SK-N-MC (cell line): ENCODE measurements at regions not wholly inside any gene's neighbourhood (a gene's known extent, or its start where the extent isn't known, plus 50 kb on each side); places are given as distances from the start of the nearest gene placed in this dataset.

Experiments
- DNase-seq: peaks from one replicate; pipeline ENCODE4 v3.0.0-alpha.2; 2011; ENCODE audit warnings: low read depth, low spot score
- H3K27ac ChIP-seq: fragments of 200-600 bp; sonication (generic); 2 replicates; pipeline ENCODE4 v1.5.1; 2016; ENCODE audit warnings: mixed run types
- H3K36me3 ChIP-seq: fragments of 200-600 bp; sonication (generic); 2 replicates; pipeline ENCODE4 v1.6.1; 2017; ENCODE audit warnings: antibody characterized with exemption, low read length, mixed read lengths; ENCODE audit not compliant: insufficient read depth
- H3K4me3 ChIP-seq: fragments of 200-600 bp; sonication (generic); 2 replicates; pipeline ENCODE4 v1.5.1; 2016
- H3K9ac ChIP-seq: fragments of 200-600 bp; sonication (generic); 2 replicates; pipeline ENCODE4 v1.8.0; 2017; ENCODE audit warnings: mixed run types, mixed read lengths; ENCODE audit not compliant: insufficient read length
- H3K9me3 ChIP-seq: fragments of 200-600 bp; sonication (generic); 2 replicates; pipeline ENCODE4 v1.6.1; 2017; ENCODE audit warnings: low read depth, mild to moderate bottlenecking, antibody characterized with exemption, low read length, moderate library complexity, mixed read lengths
- EZH2 ChIP-seq: fragments of 200-600 bp; sonication (generic); IDR thresholded peaks from one replicate; pipeline ENCODE4 v1.6.1; 2017; ENCODE audit warnings: antibody characterized with exemption
- FOXP2 ChIP-seq: optimal IDR thresholded peaks from 2 replicates; pipeline ENCODE3; 2011; ENCODE audit warnings: mild to moderate bottlenecking, moderate library complexity; ENCODE audit not compliant: insufficient read depth; ENCODE audit errors: extremely low read length, control extremely low read depth
- POLR2AphosphoS5 ChIP-seq: IDR thresholded peaks from 2 replicates; pipeline ENCODE4 v1.6.1; 2012; ENCODE audit warnings: mild to moderate bottlenecking, low read depth, low read length, borderline replicate concordance

DNA sequence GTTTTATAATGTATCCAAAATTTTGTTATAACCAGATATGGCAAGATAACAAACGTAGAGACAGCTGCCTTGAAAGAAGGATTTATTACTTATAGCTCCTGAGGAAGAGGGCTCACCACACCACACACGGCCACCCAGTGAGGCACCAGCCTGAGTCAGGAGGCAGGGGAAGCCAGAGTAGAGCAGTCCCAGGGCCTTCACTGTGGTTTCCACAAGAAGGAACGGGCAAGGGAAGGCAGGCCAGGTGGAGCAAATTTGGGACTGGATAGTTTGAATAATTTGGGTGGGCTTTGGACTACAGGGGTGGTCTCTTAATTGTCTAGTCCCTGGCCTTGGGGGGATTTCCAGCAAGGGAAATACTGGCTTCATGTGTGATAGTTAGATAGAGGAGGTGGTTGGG, 72.5 kb downstream of the RRAGC start:
- Histone ChIP-seq H3K4me3 (no peak overlapping the region), H3K36me3 (no peaks in the 10 kb centered on the region), H3K27ac (no peak overlapping the region), H3K9ac (no peak overlapping the region), H3K9me3 (no peaks in the 10 kb centered on the region)
- no peak for DNase-seq
- TF ChIP-seq EZH2 (no peak), FOXP2 (no peak), POLR2AphosphoS5 (no peak)

DNA sequence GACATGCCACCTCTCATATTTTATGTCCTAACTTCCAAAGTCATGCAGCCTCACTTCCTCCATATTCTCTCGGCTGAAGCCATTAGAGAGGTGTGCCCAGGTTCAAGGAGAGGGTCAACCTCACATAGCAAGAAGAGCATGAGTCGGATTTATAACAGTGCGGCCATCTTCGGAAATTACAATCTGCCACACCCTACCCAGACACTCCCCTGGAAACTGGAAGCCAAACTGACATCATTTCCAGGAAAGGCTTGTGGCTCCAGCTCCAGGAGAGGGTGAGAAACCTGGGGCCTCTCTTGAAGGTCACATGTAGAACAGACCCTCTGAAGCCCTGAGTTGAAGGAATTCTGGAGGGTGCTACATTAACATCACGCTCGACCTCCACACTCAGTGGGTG, 73.5 kb downstream of the RRAGC start:
- no peak for TF ChIP-seq EZH2
- no peak for TF ChIP-seq POLR2AphosphoS5
- TF ChIP-seq FOXP2 = no peak
- H3K9ac ChIP-seq = no peak overlapping the region
- H3K9me3 ChIP-seq = no peaks in the 10 kb centered on the region
- H3K36me3 ChIP-seq = no peaks in the 10 kb centered on the region
- H3K4me3 ChIP-seq = no peak overlapping the region
- no peak overlapping the region for H3K27ac ChIP-seq
- DNase-seq = no peak

DNA sequence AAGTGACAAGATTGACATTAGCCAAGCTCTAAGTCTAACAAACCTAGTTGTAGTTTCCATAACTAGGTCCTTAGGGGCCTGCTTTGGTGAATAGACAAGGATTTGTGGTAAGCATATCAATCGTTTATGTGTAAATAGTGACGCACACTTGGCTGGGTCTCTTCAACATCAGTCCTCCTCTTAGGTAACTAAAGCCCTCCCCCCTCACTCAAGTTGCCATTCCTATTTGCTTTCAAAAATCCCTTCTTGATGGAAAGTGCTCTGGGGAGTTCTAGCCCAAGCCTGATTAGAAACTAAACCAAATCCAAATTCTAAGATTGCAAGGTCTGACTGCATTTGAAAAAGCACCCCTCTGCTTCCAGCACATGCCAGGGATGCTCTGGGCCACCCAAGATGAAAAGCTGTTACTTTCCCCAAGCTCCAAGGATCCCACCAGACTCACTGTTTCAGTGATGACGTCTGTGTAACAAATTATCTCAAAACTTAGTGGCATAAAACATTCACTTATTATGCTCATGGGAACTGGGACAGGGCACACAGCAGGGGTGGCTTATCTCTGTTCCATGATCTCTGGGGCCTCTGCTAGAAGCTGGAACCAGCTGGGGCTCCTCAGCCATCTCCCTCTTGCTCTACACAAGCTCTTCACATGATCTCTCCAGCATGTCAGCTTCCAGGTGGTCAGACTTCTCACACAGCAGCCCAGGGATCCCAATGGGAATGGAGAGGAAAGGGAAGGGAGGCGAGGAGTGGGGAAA, 74.1 kb downstream of the RRAGC start:
- H3K9ac ChIP-seq = no peak overlapping the region
- no peaks in the 10 kb centered on the region for H3K36me3 ChIP-seq
- no peaks in the 10 kb centered on the region for H3K9me3 ChIP-seq
- no peak overlapping the region for H3K27ac ChIP-seq
- no peak overlapping the region for H3K4me3 ChIP-seq
- peak; percentile 28 for DNase-seq
- TF ChIP-seq FOXP2 (no peak), EZH2 (no peak), POLR2AphosphoS5 (no peak)

DNA sequence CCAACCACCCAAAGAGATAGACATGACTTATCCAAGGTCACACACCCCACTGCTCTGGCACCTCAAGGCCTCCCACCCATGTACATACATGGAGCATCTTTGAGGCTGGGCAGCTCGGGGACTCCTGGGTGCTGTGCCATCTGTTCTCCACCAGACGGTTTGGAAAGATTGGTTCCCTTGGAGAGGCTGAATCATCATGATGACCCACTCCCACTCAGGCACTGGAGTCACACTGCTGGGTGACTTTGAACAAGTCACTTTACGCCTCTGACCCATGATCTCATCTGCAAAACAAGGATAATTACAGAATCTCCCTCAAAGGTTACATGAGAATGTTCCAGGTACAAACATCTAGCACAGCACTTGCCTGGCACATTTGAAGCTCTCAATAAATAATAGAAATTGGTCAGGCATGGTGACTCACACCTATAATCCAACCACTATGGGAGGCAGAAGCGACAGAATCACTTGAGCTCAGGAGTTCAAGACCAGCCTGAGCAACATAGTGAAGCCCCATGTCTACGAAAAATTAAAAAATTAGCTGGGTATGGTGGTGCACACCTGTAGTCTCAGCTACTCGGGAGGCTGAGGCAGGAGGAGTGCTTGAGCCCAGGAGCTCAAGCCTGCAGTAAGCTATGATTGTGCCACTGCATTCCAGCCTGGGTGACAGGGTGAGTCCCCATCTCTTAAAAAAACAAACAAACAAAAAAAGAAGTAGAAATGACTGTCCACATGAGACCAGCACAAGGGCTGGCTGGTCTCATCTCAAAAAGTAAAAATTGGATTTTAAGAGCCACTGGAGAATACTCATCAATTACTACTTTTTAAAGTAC, 74.9 kb downstream of the RRAGC start:
- Histone ChIP-seq H3K27ac (no peak overlapping the region), H3K4me3 (no peak overlapping the region), H3K9ac (no peak overlapping the region), H3K9me3 (no peaks in the 10 kb centered on the region), H3K36me3 (no peaks in the 10 kb centered on the region)
- no peak for DNase-seq
- no peak for TF ChIP-seq FOXP2
- TF ChIP-seq POLR2AphosphoS5 = no peak
- TF ChIP-seq EZH2 = no peak

DNA sequence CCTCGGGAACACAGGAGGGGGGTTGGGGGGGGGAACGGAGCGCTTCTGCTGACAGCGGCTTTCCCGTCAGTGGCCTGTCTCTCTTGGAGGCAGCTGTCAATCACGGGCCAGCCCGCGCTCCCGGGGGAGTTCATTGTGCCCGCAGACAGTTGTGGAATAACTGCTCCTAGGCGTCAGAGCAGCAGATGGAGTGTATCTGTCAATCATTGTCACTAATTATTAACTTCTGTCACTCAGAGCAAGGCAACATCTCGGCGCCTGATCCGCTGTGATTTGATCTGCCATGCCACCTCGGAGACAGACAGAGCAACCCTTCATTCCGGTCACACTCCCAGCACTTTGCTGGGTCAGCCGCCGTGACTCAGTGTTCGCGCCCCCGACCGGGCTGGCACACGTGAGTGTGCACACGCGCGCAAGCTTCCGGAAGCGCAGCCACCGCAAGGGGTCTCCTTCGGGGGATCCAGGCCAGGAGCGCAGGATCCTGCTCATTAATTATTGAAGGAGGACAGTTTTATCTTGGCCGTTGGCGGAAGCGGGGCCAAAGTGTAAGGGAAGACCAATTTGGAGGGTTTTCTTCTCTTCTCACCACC, 75.8 kb downstream of the RRAGC start:
- Histone ChIP-seq H3K4me3 (no peak overlapping the region), H3K36me3 (no peaks in the 10 kb centered on the region), H3K9me3 (no peaks in the 10 kb centered on the region), H3K27ac (no peak overlapping the region), H3K9ac (no peak overlapping the region)
- DNase-seq = no peak
- no peak for TF ChIP-seq FOXP2
- no peak for TF ChIP-seq EZH2
- TF ChIP-seq POLR2AphosphoS5 = no peak

DNA sequence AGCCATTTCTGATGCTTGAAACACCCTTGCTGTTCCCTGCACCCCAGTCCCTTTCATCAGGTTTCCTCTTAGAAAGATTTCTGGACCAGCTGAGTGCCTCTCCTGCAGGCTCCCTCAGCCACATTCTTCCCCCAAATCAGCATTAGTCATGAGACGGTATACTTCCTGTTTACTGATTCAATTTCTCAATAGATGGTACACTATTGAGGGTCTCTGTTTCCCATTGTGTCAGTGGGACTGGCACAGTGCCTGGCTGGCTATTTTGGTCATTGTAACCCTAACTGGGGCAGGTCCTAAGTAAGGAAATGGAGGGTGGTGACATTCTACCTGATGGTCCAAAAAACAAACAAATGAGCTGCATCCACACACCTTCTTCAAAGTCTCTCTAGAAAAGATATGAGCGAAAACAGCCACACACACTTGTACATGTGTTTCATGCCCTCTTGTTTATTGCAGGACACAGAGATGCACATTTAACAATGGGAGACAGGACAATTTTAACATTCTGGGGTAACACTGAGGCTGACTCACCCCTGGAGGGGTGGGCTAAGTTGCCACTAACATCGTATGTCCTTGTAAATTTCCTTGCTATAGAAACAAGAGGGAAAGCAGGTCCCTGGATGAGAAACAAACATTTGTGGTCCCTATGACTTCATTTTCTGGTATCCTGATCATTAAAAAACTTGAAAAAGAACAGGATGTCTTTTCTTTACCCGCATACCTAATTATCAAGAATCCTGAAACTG, 77.5 kb downstream of the RRAGC start:
- Histone ChIP-seq H3K9ac (no peak overlapping the region), H3K36me3 (no peaks in the 10 kb centered on the region), H3K9me3 (no peaks in the 10 kb centered on the region), H3K27ac (no peak overlapping the region), H3K4me3 (no peak overlapping the region)
- DNase-seq = no peak
- TF ChIP-seq EZH2 (no peak), FOXP2 (no peak), POLR2AphosphoS5 (no peak)

DNA sequence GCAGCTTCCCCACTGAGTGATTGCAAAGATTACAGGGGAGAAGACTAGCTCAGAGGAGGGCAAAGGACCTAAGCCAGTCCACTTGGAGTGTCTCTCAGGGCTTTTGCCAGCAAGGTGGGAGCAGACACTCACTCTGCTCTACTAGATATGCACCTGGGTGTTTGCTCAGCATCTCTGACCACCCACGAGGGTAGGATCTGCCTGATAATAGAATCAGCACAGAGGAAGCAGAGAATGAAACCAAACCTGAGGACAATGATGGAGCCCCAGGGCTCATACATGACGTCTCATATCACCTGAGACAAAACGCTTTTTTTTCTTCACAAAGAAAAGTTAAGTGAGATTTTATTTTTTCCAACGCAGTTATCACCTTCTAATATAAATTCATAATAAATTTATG, 79.4 kb downstream of the RRAGC start:
- DNase-seq = no peak

DNA sequence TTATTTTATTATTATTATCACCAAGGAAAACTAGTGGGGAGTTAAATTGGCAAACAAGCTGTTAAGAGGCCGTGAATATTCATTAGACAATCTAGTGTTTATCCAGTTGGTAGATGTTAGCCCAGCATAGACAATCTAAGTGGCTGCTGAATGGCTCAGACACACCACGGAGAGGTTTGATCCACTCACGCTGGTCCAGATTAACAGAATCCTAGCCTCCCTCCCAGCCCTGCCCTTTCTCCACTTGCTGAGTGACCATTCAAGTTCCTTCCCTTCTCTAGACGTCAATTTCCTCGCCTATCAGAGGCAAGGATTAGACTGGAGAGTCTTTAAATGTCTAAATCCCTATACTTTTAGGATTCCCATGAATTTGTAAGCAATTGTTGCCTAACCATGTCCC, 80.1 kb downstream of the RRAGC start:
- no peak for TF ChIP-seq FOXP2
- no peak for TF ChIP-seq EZH2
- TF ChIP-seq POLR2AphosphoS5 = no peak
- H3K36me3 ChIP-seq = no peaks in the 10 kb centered on the region
- no peak overlapping the region for H3K4me3 ChIP-seq
- no peak overlapping the region for H3K27ac ChIP-seq
- no peak overlapping the region for H3K9ac ChIP-seq
- no peak for DNase-seq
- H3K9me3 ChIP-seq = no peaks in the 10 kb centered on the region

More for the DNA sequence above, 79.4 kb downstream of the RRAGC start:
- no peak overlapping the region for H3K9ac ChIP-seq
- no peaks in the 10 kb centered on the region for H3K36me3 ChIP-seq
- no peak for TF ChIP-seq EZH2
- no peak overlapping the region for H3K4me3 ChIP-seq
- H3K9me3 ChIP-seq = no peaks in the 10 kb centered on the region
- H3K27ac ChIP-seq = no peak overlapping the region
